ENCODE measurements at regions not wholly inside any gene's neighbourhood (a gene's known extent, or its start where the extent isn't known, plus 50 kb on each side); places are given as distances from the start of the nearest gene placed in this dataset.
A peak's percentile ranks its signal among the peaks of the same experiment; 100 is the strongest.
"Not testable (repeated sequence)": the region's sequence is repeated elsewhere in the genome, so short reads cannot be mapped to it uniquely, and the experiment has no call there.

DNA sequence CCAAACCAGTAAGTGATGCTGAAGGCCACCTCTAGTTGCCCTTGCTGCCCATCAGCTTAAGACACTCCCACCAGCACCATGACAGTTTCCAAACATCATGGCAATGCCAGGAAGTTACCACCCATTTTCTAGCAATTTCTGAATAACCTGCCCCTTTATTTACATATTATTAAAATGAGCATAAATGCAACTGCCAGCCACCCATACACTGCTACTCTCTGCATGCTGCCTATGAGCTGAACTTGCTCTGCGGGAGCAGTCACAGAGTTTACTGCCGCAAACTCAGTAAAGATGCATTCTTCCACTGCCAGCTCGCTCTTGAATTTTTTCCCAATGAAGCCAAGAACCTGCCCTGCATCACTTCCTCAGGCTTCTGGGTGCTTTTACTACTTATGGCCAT is 212.6 kb downstream of the SH2D4B start:
- DNase-seq (ENCODE audit: low read depth, low spot score) = no peak

DNA sequence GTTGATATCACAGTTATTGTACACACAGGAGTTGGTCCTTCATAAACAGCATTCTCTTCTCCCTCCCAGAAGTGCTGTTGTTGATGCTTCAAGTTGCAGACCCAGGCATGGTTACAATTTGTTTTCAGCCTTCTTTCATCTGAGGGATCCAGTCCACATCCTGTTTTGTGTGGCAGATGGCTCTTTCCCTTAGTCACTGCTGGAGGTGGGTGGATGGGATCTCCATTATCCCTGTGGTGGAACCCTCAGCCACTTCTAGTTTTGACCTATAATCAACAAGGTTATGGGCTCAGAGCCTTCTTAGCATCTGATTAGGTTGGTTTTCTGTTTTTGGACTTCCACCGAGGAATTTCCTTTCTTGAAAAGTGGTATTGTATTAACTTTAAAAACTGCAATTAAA is 214.2 kb downstream of the SH2D4B start:
- no peak for DNase-seq (ENCODE audit: low read depth, low spot score)

DNA sequence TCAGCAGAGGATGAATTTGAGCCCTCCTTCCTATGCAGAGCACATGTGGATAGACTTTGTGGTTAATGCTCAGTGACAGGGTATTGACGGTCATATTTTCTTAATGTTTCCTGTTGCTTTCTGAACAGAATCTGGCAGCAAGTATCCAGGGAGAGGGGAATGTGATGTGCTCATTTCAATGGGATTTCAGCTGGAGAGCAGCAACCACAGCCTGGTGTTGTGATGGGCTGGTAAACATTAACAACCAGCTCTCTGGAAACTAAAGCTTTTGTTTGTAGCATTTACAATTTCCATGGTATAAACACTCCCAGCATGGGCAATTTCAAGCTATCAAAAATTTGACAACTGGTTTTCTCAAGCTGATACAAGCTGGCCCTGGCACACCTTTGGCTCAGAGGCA is 215.9 kb downstream of the SH2D4B start:
- no peak for DNase-seq (ENCODE audit: low read depth, low spot score)

DNA sequence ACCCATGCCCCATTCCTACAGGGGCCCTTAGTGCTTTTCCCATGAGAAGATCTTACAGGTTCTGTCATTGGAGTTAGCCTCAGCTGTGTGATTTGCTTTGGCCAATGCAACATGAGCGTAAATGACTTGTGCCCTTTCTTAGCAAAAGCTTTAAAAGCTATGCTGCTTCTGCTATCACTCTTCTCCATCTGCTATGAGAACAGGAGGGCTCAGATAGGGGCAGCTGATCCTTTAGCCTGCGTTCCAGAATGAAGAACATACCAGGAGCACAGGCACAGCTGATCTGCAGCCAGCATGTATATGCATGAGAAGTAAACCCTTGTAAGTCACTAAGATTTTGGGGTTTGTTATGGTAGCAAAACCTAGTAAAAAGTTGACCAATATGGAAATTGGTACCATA is 218.2 kb downstream of the SH2D4B start:
- no peak for DNase-seq (ENCODE audit: low read depth, low spot score)

DNA sequence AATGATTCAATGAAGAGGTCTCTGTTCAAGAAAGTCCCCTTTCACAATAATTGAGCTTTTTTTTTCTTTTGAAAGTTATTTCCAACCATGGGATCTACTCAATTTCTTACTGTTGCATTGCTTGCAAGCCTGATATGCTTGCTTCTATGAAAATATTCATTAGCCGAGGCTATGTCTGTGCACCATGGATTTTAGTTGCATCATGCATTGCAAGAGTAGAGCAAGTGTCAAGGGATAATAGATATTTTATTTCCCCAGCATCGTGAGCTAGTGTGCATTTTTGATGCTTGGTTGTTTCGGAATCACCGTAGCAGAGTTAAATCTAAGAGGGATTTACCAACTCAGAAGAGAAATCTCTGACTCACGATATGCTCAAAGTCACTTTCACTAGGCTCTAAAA is 222.0 kb downstream of the SH2D4B start:
- no peak for DNase-seq (ENCODE audit: low read depth, low spot score)

DNA sequence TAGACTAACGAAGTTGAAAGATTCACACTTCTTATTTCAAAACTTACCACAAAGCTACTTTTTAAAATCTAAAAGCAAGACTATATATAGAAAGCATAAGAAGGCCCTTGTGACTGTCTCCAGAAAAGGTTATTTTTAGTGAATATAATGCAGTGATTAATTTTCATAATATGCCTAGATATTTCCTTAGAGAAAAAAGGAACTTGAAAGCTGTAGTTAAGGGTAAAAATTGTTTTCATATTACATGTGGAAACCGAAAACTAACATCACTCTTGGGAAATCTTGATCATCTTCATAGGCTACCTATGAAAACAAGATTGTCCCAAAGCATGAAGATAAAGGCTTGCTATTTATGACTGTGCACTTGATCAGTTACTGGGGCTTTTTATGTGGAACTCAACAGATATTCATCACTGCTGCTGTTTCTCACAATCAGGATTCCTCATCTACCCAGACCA is 223.2 kb downstream of the SH2D4B start:
- no peak for DNase-seq (ENCODE audit: low read depth, low spot score)

DNA sequence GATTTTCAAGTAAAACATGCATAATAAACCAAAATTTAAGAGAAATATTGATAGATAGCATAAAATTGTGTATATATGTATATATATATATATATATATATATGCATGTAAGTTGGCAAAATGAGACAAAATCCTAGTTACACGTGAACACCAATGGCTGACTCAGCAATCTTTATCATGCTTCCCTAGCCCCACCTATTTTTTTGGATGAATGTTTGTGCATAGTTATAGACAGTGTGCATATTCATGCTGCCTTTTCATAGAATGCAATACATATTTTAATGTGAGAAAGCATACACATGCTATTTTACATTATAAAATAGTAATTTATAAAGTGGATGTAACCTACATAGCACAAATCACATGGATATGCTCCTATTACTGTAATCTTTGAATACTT is 230.3 kb downstream of the SH2D4B start:
- no peak for DNase-seq (ENCODE audit: low read depth, low spot score)

DNA sequence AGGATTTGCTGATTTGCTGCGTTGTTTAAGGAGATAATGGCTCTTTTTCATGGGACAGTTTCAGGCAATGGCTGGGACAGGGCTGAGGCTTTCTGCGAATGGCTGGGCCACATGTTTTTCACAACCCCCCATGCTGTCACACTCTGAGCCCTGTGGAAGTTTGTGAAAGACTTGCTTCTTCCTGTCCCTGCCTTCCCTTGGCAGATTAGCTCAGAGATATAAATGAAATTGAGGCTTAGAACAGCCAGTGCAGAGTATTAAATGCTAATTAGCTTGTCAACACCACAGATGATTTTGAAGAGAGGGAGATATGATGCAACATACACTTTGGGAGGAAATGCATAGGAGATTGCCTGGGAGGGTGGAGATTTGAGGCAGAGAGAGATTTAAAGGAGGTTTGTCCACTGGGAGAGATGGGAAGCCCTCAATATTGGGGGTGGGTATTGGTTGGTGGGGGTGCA is 232.0 kb downstream of the SH2D4B start:
- no peak for DNase-seq (ENCODE audit: low read depth, low spot score)

DNA sequence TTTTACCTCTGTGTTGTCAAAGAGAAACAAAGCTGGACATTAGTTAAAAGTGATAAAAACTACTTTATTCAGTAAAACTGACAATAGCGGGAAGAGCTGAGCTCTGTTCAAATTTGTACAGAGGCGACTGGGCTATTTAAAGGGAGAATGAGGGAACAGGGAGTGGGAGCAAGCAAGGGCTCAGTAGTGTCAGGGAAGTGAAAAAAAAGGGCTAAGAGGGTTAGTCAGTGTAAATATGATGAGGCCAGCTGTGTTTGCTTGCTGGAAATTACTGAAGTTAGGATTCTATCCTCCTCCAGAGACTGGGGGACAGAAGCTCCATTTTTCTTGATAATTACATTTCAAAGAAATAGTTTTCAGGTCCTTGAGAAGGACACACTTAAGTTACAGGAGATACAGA is 232.5 kb downstream of the SH2D4B start:
- DNase-seq (ENCODE audit: low read depth, low spot score) = no peak

DNA sequence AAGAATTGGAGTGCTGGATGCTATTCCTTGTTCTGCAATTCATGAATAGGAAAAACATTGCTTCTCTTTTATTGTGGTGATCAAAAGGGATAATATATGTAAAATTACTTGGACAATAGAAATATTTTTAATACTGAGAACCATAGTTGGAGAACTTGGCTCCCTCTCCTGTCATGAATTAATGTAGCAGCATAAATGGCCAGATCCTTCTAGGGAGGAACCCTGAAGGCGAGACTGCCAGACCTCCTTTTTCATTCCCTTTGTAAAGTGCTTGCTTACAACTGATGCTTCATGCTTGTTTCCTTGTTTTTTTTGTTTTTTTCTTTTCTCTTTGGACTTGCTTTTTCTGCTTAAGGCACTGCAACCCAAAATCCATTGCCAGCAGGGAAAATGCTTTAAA is 233.6 kb downstream of the SH2D4B start:
- no peak for DNase-seq (ENCODE audit: low read depth, low spot score)

DNA sequence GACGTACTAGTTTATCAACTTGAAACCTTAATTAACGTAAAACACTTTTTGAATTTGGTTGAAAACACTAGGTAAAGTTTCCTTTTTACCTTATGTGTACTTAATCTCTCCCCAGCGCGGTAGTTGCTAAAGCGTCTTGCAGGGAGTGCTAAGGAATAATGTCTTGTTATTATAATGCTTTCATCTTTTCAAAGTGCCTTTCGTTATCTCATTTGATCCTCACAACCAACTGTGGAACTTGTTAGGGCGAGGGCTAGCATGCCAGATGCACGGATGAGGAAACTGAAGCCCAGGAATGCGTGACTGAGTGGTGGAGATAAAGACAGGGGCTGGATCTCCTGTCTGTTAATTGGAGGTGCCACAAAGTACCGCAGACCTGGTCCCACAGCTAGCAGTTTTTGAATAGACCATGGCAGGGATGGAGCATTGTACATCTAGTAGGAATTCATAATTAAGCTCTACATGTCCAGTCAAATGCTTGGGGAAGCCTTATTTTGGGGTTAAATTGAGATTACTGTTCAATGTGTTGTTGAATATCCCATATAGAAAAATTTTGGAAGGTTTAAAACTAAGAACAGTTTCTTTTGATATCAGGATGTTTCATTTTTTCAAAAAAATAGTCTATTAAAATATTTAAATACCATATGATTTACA is 234.3 kb downstream of the SH2D4B start:
- peak; percentile 53 for DNase-seq (ENCODE audit: low read depth, low spot score)

DNA sequence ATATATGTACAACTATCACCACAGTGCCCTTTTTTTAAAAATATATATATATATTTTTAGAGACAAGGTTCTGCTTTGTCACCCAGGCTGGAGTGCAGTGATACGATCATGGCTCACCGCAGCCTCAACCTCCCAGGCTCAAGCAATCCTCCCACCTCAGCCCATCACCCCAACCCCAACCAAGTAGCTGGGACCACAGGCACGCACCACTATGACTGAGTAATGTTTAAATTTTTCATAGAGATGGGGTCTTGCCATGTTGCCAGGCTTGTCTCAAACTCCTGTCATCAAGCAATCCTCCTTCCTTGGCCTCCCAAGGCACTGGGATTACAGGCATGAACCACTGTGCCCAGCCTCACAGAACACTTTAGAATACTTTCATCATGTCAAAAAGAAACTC is 234.9 kb downstream of the SH2D4B start:
- no peak for DNase-seq (ENCODE audit: low read depth, low spot score)

DNA sequence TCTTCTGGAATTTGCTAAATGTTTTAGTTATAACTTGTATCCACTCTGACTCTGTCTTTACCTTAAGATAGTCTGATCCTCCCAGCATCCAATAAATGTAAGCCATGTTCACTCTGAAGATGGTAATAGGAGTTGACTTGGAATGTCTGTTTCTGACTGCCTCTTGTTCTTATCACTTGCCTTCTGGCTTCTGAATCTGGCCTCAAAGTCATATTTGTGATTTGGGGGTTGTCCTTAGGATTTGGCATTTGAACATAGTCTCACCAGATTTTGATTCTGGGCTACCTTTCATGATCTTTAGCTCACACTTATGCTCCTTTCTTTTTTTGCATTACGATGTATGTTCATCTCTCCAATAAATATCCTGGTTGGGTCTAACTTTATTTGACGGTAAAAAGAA is 247.0 kb downstream of the SH2D4B start:
- no peak for DNase-seq (ENCODE audit: low read depth, low spot score)

DNA sequence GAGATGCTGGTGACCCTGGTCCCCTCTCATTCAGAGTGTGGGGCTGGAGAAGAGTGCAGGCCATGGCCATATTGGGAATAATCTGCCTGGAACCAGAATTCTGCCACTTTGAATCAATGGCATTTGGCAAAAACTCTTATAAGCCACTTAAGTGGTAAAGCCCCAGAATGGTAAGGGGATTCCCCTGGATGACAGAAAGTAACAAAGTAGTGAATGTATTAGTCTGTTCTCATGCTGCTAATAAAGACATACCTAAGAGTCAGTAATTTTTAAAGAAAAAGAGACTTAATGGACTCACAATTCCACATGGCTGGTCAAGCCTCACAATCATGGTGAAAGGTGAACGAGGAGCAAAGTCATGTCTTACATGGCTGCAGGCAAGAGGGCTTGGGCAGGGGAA is 248.6 kb downstream of the SH2D4B start:
- no peak for DNase-seq (ENCODE audit: low read depth, low spot score)

DNA sequence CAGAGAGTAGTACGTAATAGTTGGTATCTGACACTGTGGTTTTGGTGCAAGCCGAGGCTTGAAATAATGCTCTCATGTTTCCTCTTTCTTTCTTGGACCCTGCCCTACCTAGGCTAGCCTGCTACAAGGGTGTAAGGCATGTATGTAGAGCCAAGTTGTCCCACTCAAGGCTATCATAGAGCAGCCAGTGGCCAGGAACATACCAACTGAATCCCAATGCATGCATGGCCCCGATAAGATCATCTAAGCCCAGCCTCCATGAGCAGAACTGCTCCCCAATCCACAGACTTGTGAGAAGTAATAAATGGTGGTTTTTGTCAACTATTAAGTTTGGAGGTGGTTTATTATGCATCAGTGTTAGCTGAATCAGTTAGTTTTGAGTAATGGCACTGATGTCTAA is 250.2 kb downstream of the SH2D4B start:
- no peak for DNase-seq (ENCODE audit: low read depth, low spot score)

DNA sequence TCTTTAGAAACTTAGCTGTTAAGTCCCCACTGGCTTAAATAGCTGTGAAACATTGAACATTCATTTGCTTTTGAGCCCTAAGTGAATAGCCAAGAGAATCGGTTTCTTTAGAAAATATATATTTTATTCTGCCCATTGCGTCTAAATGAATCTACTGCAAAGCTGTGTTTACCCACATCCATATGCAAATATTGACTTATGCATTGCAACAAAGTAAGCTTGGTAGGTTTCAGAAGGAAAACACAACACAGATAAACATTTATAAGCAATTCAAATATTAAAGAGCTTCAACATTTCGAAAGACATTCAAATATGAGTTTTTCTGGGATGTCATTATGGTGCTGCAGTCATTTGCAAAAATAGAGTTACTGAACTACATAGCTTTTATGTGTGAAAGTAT is 257.3 kb downstream of the SH2D4B start:
- no peak for DNase-seq (ENCODE audit: low read depth, low spot score)

DNA sequence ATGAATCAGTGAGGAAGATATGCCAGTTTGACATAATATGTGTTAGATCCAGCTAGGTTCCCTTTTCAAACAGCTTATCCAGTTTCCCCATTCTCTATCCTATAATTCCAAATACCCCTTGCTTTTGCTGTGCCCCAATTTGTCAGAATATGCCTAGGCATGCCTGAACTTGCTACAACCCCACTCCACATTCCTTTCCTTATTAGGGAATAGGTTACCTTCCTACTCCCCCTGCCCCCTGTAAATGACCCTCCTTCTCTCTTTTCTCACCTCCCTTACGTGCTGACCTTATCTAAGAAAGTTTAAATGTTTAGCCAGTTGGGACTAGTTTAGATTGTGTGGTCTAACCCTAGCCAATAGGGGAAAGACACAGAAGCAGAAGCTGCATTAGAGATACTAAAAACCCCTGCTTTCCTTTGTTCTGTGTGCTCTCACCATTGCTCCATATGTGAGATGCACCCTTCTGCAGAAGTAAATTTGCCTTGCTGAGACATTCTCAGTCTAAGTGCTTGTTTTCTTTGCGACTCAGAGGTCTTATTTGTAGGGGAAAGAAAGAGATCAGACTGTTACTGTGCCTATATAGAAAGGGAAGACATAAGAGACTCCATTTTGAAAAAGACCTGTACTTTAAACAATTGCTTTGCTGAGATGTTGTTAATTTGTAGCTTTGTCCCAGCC is 267.8 kb downstream of the SH2D4B start:
- DNase-seq (ENCODE audit: low read depth, low spot score) = no peak

DNA sequence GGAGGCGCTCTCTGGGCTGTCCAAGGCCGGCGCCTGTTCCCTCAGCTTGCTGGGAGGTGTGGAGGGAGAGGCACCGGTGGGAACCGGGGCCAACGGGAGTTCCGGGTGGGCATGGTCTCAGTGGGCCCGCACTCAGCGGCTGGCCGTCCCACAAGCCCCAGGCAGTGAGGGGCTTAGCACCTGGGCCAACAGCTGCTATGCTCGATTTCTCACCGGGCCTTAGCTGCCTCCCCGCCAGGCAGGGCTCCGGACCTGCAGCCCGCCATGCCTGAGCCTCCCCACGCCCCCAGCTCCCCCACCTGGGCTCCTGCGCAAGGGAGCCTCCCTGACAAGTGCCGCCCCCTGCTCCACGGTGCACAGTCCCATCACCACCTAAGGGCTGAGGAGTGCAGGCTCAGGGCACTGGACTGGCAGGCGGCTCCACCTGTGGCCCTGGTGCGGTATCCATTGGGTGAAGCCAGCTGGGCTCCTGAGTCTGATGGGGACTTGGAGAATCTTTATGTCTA is 276.5 kb downstream of the SH2D4B start:
- DNase-seq (ENCODE audit: low read depth, low spot score) = no peak

DNA sequence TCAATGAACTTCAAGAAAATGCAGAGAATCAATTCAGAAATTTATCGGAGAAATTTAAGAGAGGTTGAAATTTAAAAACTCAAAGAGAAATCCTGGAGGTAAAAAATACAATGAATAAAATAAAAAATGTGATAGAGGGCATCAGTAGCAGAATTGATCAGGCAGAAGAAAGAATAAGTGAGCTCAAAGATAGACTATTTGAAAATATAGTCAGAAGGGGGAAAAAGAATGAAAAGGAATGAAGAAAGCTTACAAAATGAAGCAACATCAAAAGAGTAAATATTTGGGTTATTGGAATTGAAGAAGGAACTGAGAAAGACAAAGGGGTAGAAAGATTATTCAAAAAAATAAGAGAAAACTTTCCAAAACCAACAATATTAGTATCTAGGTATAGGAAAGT is 291.4 kb downstream of the SH2D4B start:
- no peak for DNase-seq (ENCODE audit: low read depth, low spot score)

DNA sequence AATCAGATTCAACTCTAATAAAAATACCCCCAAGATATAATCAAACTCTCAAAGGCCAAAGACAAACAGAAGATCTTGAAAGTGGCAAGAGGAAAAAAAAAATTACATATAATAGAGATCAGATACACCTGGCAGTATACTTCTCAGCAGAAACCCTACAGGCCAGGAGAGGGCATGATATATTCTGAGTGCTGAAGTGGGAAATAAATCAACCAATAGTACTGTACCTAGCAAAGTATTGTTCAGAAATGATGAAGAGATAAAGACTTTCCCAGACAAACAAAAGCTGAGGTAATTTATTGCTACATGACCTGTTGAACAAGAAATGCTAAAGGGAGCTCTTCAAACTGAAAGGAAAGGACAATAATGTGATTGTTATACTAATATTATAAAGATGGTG is 291.9 kb downstream of the SH2D4B start:
- DNase-seq (ENCODE audit: low read depth, low spot score) = no peak

DNA sequence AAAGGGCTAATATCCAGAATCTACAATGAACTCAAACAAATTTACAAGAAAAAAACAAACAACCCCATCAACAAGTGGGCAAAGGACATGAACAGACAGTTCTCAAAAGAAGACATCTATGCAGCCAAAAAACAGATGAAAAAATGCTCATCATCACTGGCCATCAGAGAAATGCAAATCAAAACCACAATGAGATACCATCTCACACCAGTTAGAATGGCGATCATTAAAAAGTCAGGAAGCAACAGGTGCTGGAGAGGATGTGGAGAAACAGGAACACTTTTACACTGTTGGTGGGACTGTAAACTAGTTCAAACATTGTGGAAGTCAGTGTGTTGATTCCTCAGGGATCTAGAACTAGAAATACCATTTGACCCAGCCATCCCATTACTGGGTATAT is 295.0 kb downstream of the SH2D4B start:
- DNase-seq (ENCODE audit: low read depth, low spot score) = not testable (repeated sequence)

DNA sequence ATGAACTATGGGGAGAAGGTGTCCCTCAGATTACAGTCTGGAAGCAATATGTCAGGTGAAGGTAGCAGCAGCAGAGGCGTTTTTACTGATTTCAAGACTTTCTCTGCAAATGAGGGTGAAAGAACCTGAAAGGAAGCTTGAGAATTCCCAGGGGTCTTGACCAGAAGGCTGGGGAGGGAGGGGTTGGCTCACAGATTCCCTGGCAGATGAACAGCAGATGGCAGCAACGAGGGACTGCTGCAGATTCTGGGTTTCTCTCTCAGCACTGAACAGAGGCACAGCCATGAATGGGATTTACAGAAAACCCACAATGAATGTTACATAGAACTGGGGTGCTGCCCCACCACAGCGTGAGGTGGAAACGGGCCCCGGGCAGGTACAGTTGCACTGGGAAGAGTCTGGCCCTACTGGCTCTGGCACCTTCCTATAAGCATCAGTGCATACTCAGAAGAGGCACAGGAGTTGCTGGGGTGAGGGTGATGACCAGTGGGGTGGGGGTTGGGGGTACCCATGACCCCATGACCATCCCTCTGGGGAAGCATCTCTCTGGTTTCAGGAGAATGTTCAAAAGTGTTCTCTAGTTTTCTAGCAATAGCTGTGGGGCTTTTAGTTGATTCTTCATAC is 317.8 kb downstream of the SH2D4B start:
- DNase-seq (ENCODE audit: low read depth, low spot score) = peak; percentile 70

DNA sequence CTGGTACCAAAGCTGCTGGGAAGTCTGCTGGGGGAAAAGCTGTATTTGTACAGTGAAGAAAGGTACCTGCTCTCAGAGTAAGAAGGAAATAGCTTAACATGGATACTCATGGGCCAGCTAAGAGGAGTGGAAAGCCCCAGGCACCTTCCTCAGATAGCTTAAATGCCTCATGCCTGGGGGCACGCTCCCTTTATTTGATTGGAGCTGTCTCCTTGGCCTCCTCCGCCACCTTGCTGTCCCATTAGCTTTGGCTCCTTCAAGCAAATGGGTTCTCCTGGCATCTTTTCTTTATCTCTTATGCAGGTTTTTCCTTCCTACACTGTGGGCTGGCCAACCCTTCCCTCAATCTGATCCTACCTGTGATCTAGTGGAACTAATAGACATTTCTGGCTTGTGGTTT is 318.5 kb downstream of the SH2D4B start:
- DNase-seq (ENCODE audit: low read depth, low spot score) = peak; percentile 74
